Stomach (tissue), 8 donors: ENCODE measurements at regions not wholly inside any gene's neighbourhood (a gene's known extent, or its start where the extent isn't known, plus 50 kb on each side); places are given as distances from the start of the nearest gene placed in this dataset.

Source experiments
- DNase-seq, 2 donors: peaks; one replicate each; pipeline versions ENCODE4 v3.0.0 to v3.0.0-alpha.2; 2013 to 2019
- H3K27ac ChIP-seq, 5 donors: fragments of 200-600 bp in 4 of 5; sonication (generic) in 4 of 5; one replicate each; pipeline ENCODE4 v1.5.1; 2013 to 2019; ENCODE audit warnings: mild to moderate bottlenecking in 1 of 5, moderate library complexity in 1 of 5
- H3K27me3 ChIP-seq, 3 donors: fragments of 200-600 bp; sonication (generic); one replicate each; pipeline ENCODE4 v1.5.1; 2017 to 2019; ENCODE audit warnings: mixed run types in 1 of 3
- H3K36me3 ChIP-seq, 4 donors: fragments of 200-600 bp; sonication (generic); 1 replicate in 3 of 4; 2 replicates in 1 of 4; pipeline ENCODE4 v1.5.1; 2016 to 2019
- H3K4me1 ChIP-seq, 4 donors: fragments of 200-600 bp; sonication (generic); one replicate each; pipeline ENCODE4 v1.5.1; 2016 to 2019
- H3K4me3 ChIP-seq, 4 donors: fragments of 200-600 bp; sonication (generic) in 3 of 4; one replicate each; pipeline ENCODE4 v1.5.1; 2016 to 2019; ENCODE audit warnings: mild to moderate bottlenecking in 1 of 4
- H3K9me3 ChIP-seq, 4 donors: fragments of 200-600 bp; sonication (generic); one replicate each; pipeline ENCODE4 v1.5.1; 2016 to 2019
- EP300 ChIP-seq: sonication (generic); formaldehyde crosslinking; IDR thresholded peaks from one replicate; pipeline ENCODE4 v1.6.1; 2017; ENCODE audit warnings: antibody characterized with exemption
- POLR2A ChIP-seq, 4 donors: fragments of 450-650 bp; IDR thresholded peaks; one replicate each; pipeline ENCODE4 v1.6.1; 2016; ENCODE audit warnings: antibody characterized with exemption in 4 of 4, control low read depth in 2 of 4, mild to moderate bottlenecking in 1 of 4, moderate library complexity in 1 of 4
- POLR2AphosphoS5 ChIP-seq, 3 donors: sonication (generic); formaldehyde crosslinking; IDR thresholded peaks; one replicate each; pipeline ENCODE4 v1.6.1; 2016; ENCODE audit warnings: antibody characterized with exemption in 3 of 3
- WGBS, 5 donors: extraction: QIAGEN DNeasy Blood & Tissue Kit in 3 of 5; methylation state at CpG; one replicate each; pipeline versions ENCODE4 v1.1.5 to v1.1.7; 2013 to 2018; 5-methylcytosine and 5-hydroxymethylcytosine counted together
- intact Hi-C: fragments of 100-400 bp; cut with DNase I; formaldehyde crosslinking; loops from one replicate; pipeline ENCODE4 v1.15.1; 2023; ENCODE audit warnings: low total_unique reads
- TF ChIP-seq, protein P1 (sequence below), 7 experiments: fragments of 450-650 bp in 4 of 7; fragments of 200-600 bp in 3 of 7; sonication (generic) in 3 of 7; IDR thresholded peaks; one replicate each; pipeline ENCODE4 v1.5.1; 2016 to 2019; ENCODE audit warnings: antibody characterized with exemption in 7 of 7, control low read depth in 2 of 7, mild to moderate bottlenecking in 1 of 7
- donor health status: healthy with polysubstance abuse.
- donor health status: Bipolar disorder and iron deficiency.
- donor health status: healthy.

DNA sequence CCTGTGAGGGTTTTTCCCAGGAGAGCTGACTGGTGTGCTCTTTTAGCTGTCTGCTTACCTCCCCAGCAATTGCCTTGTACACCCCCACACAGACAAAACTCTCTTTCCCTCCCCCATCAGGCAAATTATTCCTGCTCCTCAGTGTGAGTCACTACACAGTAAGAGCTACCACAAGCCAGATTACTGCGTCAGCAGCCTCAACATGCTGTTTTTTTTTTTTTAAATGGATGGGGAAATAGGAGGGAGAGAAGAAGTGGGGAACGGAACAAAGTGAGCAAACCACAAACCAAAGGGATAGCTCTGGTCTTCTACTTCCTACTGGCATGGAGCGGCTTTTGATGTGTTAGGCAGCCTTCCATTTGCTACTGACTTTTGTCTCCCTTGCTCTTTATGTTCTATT, 107.5 kb upstream of the ACSL4 start:
- Histone ChIP-seq H3K27ac (peak overlapping the region; percentile 31 to 70 (median 56)), H3K4me3 (no peak overlapping the region), H3K36me3 (no peaks in the 10 kb centered on the region), H3K4me1 (no peaks in the 10 kb centered on the region), H3K9me3 (no peaks in the 10 kb centered on the region), H3K27me3 (peaks cover 0 to 11% (median 0%) of the 10 kb centered on the region in 3 donors)
- WGBS, 5 donors = 49 to 86% (median 69%) methylated on average over 3 of the region's 3 CpGs
- TF ChIP-seq, protein P1, sequence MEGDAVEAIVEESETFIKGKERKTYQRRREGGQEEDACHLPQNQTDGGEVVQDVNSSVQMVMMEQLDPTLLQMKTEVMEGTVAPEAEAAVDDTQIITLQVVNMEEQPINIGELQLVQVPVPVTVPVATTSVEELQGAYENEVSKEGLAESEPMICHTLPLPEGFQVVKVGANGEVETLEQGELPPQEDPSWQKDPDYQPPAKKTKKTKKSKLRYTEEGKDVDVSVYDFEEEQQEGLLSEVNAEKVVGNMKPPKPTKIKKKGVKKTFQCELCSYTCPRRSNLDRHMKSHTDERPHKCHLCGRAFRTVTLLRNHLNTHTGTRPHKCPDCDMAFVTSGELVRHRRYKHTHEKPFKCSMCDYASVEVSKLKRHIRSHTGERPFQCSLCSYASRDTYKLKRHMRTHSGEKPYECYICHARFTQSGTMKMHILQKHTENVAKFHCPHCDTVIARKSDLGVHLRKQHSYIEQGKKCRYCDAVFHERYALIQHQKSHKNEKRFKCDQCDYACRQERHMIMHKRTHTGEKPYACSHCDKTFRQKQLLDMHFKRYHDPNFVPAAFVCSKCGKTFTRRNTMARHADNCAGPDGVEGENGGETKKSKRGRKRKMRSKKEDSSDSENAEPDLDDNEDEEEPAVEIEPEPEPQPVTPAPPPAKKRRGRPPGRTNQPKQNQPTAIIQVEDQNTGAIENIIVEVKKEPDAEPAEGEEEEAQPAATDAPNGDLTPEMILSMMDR (IDR thresholded peaks at IDR 0.05) = no peak
- peak in 2 of 3 donors; percentile 23 to 54 for TF ChIP-seq POLR2AphosphoS5 (IDR thresholded peaks at IDR 0.05)
- TF ChIP-seq POLR2A (IDR thresholded peaks at IDR 0.05) = no peak
- intact Hi-C loops = no loop called here
- peak in 1 of 2 donors; percentile 50 for DNase-seq

DNA sequence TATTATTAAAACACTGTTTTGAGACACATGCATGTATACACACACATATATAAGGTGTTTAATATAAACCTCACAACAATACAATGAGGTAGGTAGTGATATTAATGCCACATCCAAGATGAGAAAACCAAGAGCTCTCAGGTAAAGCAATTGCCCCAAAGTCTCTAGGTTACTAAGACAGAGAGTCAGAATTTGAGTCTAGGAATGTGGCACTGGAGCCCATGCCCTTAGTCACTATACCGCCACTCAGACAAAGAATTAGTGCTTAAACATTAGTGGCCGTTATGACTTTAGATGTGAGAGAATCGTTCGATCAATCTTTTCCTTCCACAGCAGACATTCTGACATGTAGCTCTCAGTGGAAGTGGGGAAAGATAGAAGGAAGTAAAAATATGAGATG, 108.2 kb upstream of the ACSL4 start:
- TF ChIP-seq, protein P1 (IDR thresholded peaks at IDR 0.05) = no peak
- TF ChIP-seq EP300 = no peak
- TF ChIP-seq POLR2AphosphoS5 (IDR thresholded peaks at IDR 0.05) = no peak
- TF ChIP-seq POLR2A (IDR thresholded peaks at IDR 0.05) = no peak
- Histone ChIP-seq H3K4me3 (no peak overlapping the region), H3K27me3 (peaks cover 0 to 15% (median 0%) of the 10 kb centered on the region in 3 donors), H3K4me1 (no peaks in the 10 kb centered on the region), H3K9me3 (no peaks in the 10 kb centered on the region), H3K36me3 (no peaks in the 10 kb centered on the region), H3K27ac (peak overlapping the region in 3 of 5 donors; percentile 56 to 66 (median 63))
- intact Hi-C loops = no loop called here
- DNase-seq = no peak
- WGBS, 5 donors = 80 to 89% (median 85%) methylated on average over 4 of the region's 4 CpGs

DNA sequence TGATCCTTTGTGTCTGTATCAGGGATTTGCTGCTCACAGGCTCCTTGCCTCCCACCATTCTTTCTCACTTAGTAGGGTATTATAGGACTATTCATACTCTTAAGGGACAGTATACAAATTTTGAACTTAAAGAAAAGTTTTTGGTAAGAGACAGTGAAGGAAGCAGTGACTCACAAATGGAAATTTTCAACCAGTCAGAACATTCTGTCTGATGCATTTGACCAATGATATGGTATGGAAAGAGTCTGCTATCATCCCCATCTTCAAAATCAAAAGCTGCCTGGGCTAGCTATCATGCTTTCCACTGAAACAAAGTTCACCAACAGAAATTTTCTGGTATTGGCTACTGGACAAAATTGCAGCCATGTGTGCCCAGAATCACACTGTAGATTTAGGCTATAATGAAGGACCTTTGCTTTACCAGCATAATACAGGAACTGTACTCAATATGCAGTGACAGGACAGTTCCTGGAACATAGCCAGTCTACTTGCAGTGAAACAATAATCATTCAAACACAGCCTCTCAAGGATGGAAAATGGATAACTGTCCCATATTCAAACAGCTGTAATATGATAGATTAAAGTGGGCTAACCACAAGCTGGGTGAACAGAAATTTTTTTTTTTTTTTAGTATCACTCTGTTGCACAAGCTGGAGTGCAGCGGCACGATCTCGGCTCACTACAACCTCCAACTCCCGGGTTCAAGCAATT, 109.0 kb upstream of the ACSL4 start:
- peaks cover 0 to 15% (median 0%) of the 10 kb centered on the region in 3 donors for H3K27me3 ChIP-seq
- no peak overlapping the region for H3K4me3 ChIP-seq
- H3K9me3 ChIP-seq = no peaks in the 10 kb centered on the region
- peak overlapping the region in 1 of 5 donors; percentile 40 for H3K27ac ChIP-seq
- intact Hi-C loops = no loop called here
- no peaks in the 10 kb centered on the region for H3K4me1 ChIP-seq
- no peak for DNase-seq
- no peak for TF ChIP-seq POLR2AphosphoS5 (IDR thresholded peaks at IDR 0.05)
- 66 to 95% (median 88%) methylated on average over 4 of the region's 4 CpGs for WGBS, 5 donors
- no peaks in the 10 kb centered on the region for H3K36me3 ChIP-seq

DNA sequence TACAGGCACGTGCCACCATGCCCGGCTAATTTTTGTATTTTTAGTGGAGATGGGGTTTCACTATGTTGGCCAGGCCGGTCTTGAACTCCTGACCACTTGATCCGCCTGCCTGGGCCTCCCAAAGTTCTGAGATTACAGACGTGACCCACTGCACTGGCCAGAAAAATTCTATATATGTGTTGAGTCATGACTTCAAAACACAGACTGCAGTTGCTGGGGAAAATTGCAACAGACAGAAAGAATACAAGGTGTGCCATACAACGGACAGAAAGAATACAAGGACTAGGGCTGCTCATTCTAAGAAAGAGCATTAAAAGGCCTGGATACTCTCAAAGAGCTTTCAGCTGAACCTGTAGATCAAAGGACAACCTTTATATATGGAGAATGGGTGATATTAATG, 109.6 kb upstream of the ACSL4 start:
- Histone ChIP-seq H3K4me3 (no peak overlapping the region), H3K9me3 (no peaks in the 10 kb centered on the region), H3K36me3 (no peaks in the 10 kb centered on the region), H3K27me3 (peaks cover 0 to 15% (median 0%) of the 10 kb centered on the region in 3 donors), H3K4me1 (no peaks in the 10 kb centered on the region), H3K27ac (no peak overlapping the region)
- 73 to 92% (median 76%) methylated on average over 4 to 6 of the region's 6 CpGs for WGBS, 5 donors
- DNase-seq = no peak
- intact Hi-C loops = no loop called here
- TF ChIP-seq POLR2AphosphoS5 (IDR thresholded peaks at IDR 0.05) (no peak), POLR2A (IDR thresholded peaks at IDR 0.05) (no peak), EP300 (no peak)
- TF ChIP-seq, protein P1 (IDR thresholded peaks at IDR 0.05) = no peak
